ENCODE measurements at regions not wholly inside any gene's neighbourhood (a gene's known extent, or its start where the extent isn't known, plus 50 kb on each side); places are given as distances from the start of the nearest gene placed in this dataset.

DNA sequence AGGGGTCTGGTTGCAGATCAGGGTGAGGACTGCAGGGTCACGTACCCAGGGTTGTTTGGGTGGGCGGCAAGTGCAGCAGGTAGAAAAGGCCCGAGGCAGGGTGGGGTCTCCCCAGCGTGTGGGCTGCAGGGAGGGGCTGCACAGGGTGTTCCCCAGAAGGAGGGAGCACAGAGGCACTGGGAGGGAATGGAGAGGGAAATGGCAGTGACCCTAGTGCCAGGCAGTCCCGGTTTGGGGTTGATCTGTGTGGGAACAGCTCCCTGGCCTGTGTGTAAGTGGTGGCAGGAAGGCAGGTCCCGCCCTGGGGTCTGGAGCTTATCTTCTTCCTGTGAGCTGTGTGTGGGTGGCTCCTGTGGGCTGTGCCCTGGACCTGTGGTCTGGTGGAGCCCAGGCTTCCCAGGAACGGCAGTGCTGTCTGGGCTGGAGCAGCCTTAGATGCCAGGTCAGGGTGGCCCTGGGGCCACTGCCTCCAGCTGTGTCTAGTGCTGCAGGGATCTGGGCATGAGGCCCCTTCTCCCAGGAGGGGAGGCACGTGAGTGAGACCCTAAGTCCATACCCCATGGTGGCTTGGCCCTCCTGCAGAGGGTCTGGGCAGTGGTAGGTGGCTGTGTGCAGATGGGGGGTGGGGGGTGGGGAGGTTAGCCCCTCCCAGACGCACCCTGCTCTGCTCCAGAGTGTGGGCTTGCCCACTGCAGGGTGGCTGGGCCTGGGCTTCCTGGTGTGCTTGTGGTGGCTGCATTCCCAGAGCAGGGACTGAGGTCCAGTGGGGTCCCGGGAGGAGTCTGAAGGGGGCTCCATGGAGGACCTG is 363.5 kb downstream of the TMEM121 start:
- no peak for TF ChIP-seq POLR2A (IDR thresholded peaks at IDR 0.05)
- TF ChIP-seq, protein P1, sequence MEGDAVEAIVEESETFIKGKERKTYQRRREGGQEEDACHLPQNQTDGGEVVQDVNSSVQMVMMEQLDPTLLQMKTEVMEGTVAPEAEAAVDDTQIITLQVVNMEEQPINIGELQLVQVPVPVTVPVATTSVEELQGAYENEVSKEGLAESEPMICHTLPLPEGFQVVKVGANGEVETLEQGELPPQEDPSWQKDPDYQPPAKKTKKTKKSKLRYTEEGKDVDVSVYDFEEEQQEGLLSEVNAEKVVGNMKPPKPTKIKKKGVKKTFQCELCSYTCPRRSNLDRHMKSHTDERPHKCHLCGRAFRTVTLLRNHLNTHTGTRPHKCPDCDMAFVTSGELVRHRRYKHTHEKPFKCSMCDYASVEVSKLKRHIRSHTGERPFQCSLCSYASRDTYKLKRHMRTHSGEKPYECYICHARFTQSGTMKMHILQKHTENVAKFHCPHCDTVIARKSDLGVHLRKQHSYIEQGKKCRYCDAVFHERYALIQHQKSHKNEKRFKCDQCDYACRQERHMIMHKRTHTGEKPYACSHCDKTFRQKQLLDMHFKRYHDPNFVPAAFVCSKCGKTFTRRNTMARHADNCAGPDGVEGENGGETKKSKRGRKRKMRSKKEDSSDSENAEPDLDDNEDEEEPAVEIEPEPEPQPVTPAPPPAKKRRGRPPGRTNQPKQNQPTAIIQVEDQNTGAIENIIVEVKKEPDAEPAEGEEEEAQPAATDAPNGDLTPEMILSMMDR (IDR thresholded peaks at IDR 0.05), result no peak
